ENCODE measurements at regions not wholly inside any gene's neighbourhood (a gene's known extent, or its start where the extent isn't known, plus 50 kb on each side); places are given as distances from the start of the nearest gene placed in this dataset.

- Mint-ChIP-seq H3K9me3 (no peaks in the 10 kb centered on the region), H3K36me3 (no peaks in the 10 kb centered on the region), H3K27me3 (ENCODE audit: low read depth in 3 of 3) (peaks cover 8 to 18% (median 11%) of the 10 kb centered on the region in 3 donors), H3K4me1 (no peaks in the 10 kb centered on the region), H3K4me3 (no peak overlapping the region), H3K27ac (no peak overlapping the region)
- Histone ChIP-seq H3K27ac (ENCODE audit: low read depth in 1 of 2, low read length in 2 of 2) (no peak overlapping the region), H3K4me2 (replicated peaks; ENCODE audit: extremely low read depth, low read length, poor library complexity, severe bottlenecking) (no peak overlapping the region), H3K27me3 (ENCODE audit: control insufficient read depth in 2 of 2, insufficient read depth in 2 of 2, low read length in 2 of 2) (no peaks in the 10 kb centered on the region), H3K9me3 (replicated peaks in 1 of 2; ENCODE audit: control insufficient read depth in 1 of 2, insufficient read depth in 1 of 2, low read length in 2 of 2) (no peaks in the 10 kb centered on the region), H4K20me1 (ENCODE audit: insufficient read depth, low read length) (no peaks in the 10 kb centered on the region), H3K79me2 (ENCODE audit: insufficient read depth, low read length) (no peaks in the 10 kb centered on the region), H3K36me3 (replicated peaks in 1 of 2; ENCODE audit: control insufficient read depth in 1 of 2, insufficient read depth in 2 of 2, low read length in 2 of 2) (no peaks in the 10 kb centered on the region), H2AFZ (ENCODE audit: insufficient read depth, low read depth, low read length, poor library complexity, severe bottlenecking) (no peak overlapping the region), H3K9ac (ENCODE audit: insufficient read depth, low read length, poor library complexity, severe bottlenecking) (no peak overlapping the region), H3K4me1 (ENCODE audit: control insufficient read depth in 1 of 2, insufficient read depth in 2 of 2, low read length in 2 of 2) (no peaks in the 10 kb centered on the region), H3K4me3 (replicated peaks in 1 of 3; ENCODE audit: low read depth in 2 of 3, low read length in 3 of 3) (no peak overlapping the region)
- TF ChIP-seq CTCF (IDR thresholded peaks at IDR 0.05): no peak
- DNase-seq: no peak
- intact Hi-C loops (cut with micrococcal nuclease): no loop called here
- 100% methylated on average over 4 of the region's 10 CpGs for WGBS (ENCODE audit: insufficient coverage)
Observed at GRCh38 chr3:127067116-127067910, 84.4 kb downstream of the PLXNA1 start.

GRCh38 chr3:127068111-127068810, 85.3 kb downstream of the PLXNA1 start:
- TF ChIP-seq CTCF (IDR thresholded peaks at IDR 0.05): no peak
- intact Hi-C loops (cut with micrococcal nuclease): no loop called here
- H3K36me3 Mint-ChIP-seq: no peaks in the 10 kb centered on the region
- no peaks in the 10 kb centered on the region for H3K27me3 ChIP-seq (ENCODE audit: control insufficient read depth in 2 of 2, insufficient read depth in 2 of 2, low read length in 2 of 2)
- no peaks in the 10 kb centered on the region for H3K4me1 ChIP-seq (ENCODE audit: control insufficient read depth in 1 of 2, insufficient read depth in 2 of 2, low read length in 2 of 2)
- no peaks in the 10 kb centered on the region for H3K9me3 ChIP-seq (replicated peaks in 1 of 2; ENCODE audit: control insufficient read depth in 1 of 2, insufficient read depth in 1 of 2, low read length in 2 of 2)
- peaks cover 5 to 16% (median 8%) of the 10 kb centered on the region in 3 donors for H3K27me3 Mint-ChIP-seq (ENCODE audit: low read depth in 3 of 3)
- no peak overlapping the region for H2AFZ ChIP-seq (ENCODE audit: insufficient read depth, low read depth, low read length, poor library complexity, severe bottlenecking)
- H3K79me2 ChIP-seq (ENCODE audit: insufficient read depth, low read length): no peaks in the 10 kb centered on the region
- H3K4me2 ChIP-seq (replicated peaks; ENCODE audit: extremely low read depth, low read length, poor library complexity, severe bottlenecking): no peak overlapping the region
- H3K9me3 Mint-ChIP-seq: no peaks in the 10 kb centered on the region
- no peak overlapping the region for H3K4me3 ChIP-seq (replicated peaks in 1 of 3; ENCODE audit: low read depth in 2 of 3, low read length in 3 of 3)
- no peak overlapping the region for H3K4me3 Mint-ChIP-seq
- no peaks in the 10 kb centered on the region for H3K36me3 ChIP-seq (replicated peaks in 1 of 2; ENCODE audit: control insufficient read depth in 1 of 2, insufficient read depth in 2 of 2, low read length in 2 of 2)
- no peak overlapping the region for H3K9ac ChIP-seq (ENCODE audit: insufficient read depth, low read length, poor library complexity, severe bottlenecking)
- H3K4me1 Mint-ChIP-seq: no peaks in the 10 kb centered on the region
- H3K27ac ChIP-seq (ENCODE audit: low read depth in 1 of 2, low read length in 2 of 2): no peak overlapping the region
- H4K20me1 ChIP-seq (ENCODE audit: insufficient read depth, low read length): no peaks in the 10 kb centered on the region
- H3K27ac Mint-ChIP-seq: no peak overlapping the region
- DNase-seq: no peak
- 86% methylated on average over 12 of the region's 15 CpGs for WGBS (ENCODE audit: insufficient coverage)

Data from CD14-positive monocyte (primary cell).